ENCODE measurements at regions not wholly inside any gene's neighbourhood (a gene's known extent, or its start where the extent isn't known, plus 50 kb on each side); places are given as distances from the start of the nearest gene placed in this dataset.

- Histone ChIP-seq H3K36me3 (ENCODE audit: control insufficient read depth in 5 of 5, insufficient read depth in 5 of 5, low read length in 5 of 5) (no peaks in the 10 kb centered on the region), H3K4me1 (ENCODE audit: control insufficient read depth in 5 of 5, insufficient read depth in 5 of 5, low read length in 5 of 5) (peaks cover 0 to 11% (median 0%) of the 10 kb centered on the region in 5 donors), H3K27me3 (ENCODE audit: control insufficient read depth in 5 of 5, insufficient read depth in 4 of 5, low read length in 5 of 5) (peaks cover 19 to 35% (median 23%) of the 10 kb centered on the region in 5 donors), H3K9me3 (ENCODE audit: control insufficient read depth in 5 of 5, low read length in 5 of 5) (no peaks in the 10 kb centered on the region), H3K4me3 (ENCODE audit: low read depth in 1 of 5, low read length in 5 of 5) (no peak overlapping the region), H3K27ac (ENCODE audit: low read depth, low read length) (no peak overlapping the region), H3K9ac (ENCODE audit: low read length in 5 of 5) (no peak overlapping the region)
These were observed 107.1 kb upstream of the LINGO1 start for GRCh38 chr15:77739591-77740378.

- Histone ChIP-seq H3K4me1 (ENCODE audit: control insufficient read depth in 5 of 5, insufficient read depth in 5 of 5, low read length in 5 of 5) (peaks cover 0 to 11% (median 0%) of the 10 kb centered on the region in 5 donors), H3K4me3 (ENCODE audit: low read depth in 1 of 5, low read length in 5 of 5) (no peak overlapping the region), H3K27me3 (ENCODE audit: control insufficient read depth in 5 of 5, insufficient read depth in 4 of 5, low read length in 5 of 5) (peaks cover 16 to 34% (median 27%) of the 10 kb centered on the region in 5 donors), H3K9me3 (ENCODE audit: control insufficient read depth in 5 of 5, low read length in 5 of 5) (no peaks in the 10 kb centered on the region), H3K27ac (ENCODE audit: low read depth, low read length) (no peak overlapping the region), H3K36me3 (ENCODE audit: control insufficient read depth in 5 of 5, insufficient read depth in 5 of 5, low read length in 5 of 5) (no peaks in the 10 kb centered on the region), H3K9ac (ENCODE audit: low read length in 5 of 5) (no peak overlapping the region)
These were observed 106.0 kb upstream of the LINGO1 start for GRCh38 chr15:77738441-77739302.

GRCh38 chr15:77738038-77738370 lies 105.3 kb upstream of the LINGO1 start:
- Histone ChIP-seq H3K27ac (ENCODE audit: low read depth, low read length) (no peak overlapping the region), H3K4me3 (ENCODE audit: low read depth in 1 of 5, low read length in 5 of 5) (no peak overlapping the region), H3K27me3 (ENCODE audit: control insufficient read depth in 5 of 5, insufficient read depth in 4 of 5, low read length in 5 of 5) (peaks cover 10 to 35% (median 30%) of the 10 kb centered on the region in 5 donors), H3K9ac (ENCODE audit: low read length in 5 of 5) (no peak overlapping the region), H3K4me1 (ENCODE audit: control insufficient read depth in 5 of 5, insufficient read depth in 5 of 5, low read length in 5 of 5) (peaks cover 0 to 11% (median 0%) of the 10 kb centered on the region in 5 donors), H3K36me3 (ENCODE audit: control insufficient read depth in 5 of 5, insufficient read depth in 5 of 5, low read length in 5 of 5) (no peaks in the 10 kb centered on the region), H3K9me3 (ENCODE audit: control insufficient read depth in 5 of 5, low read length in 5 of 5) (no peaks in the 10 kb centered on the region)

- H3K27ac ChIP-seq (ENCODE audit: low read depth, low read length) = no peak overlapping the region
- H3K4me3 ChIP-seq (ENCODE audit: low read depth in 1 of 5, low read length in 5 of 5) = no peak overlapping the region
- no peaks in the 10 kb centered on the region for H3K9me3 ChIP-seq (ENCODE audit: control insufficient read depth in 5 of 5, low read length in 5 of 5)
These were observed 104.7 kb upstream of the LINGO1 start for GRCh38 chr15:77737238-77738037.

GRCh38 chr15:77734306-77734705 lies 101.6 kb upstream of the LINGO1 start:
- H3K27me3 ChIP-seq (ENCODE audit: control insufficient read depth in 5 of 5, insufficient read depth in 4 of 5, low read length in 5 of 5) = peaks cover 2 to 26% (median 19%) of the 10 kb centered on the region in 5 donors
- no peak overlapping the region for H3K4me3 ChIP-seq (ENCODE audit: low read depth in 1 of 5, low read length in 5 of 5)
- H3K9ac ChIP-seq (ENCODE audit: low read length in 5 of 5) = no peak overlapping the region
- peaks cover 0 to 11% (median 0%) of the 10 kb centered on the region in 5 donors for H3K4me1 ChIP-seq (ENCODE audit: control insufficient read depth in 5 of 5, insufficient read depth in 5 of 5, low read length in 5 of 5)
- no peaks in the 10 kb centered on the region for H3K9me3 ChIP-seq (ENCODE audit: control insufficient read depth in 5 of 5, low read length in 5 of 5)
- no peaks in the 10 kb centered on the region for H3K36me3 ChIP-seq (ENCODE audit: control insufficient read depth in 5 of 5, insufficient read depth in 5 of 5, low read length in 5 of 5)
- H3K27ac ChIP-seq (ENCODE audit: low read depth, low read length) = no peak overlapping the region

More at GRCh38 chr15:77737238-77738037, 104.7 kb upstream of the LINGO1 start:
- Histone ChIP-seq H3K27me3 (ENCODE audit: control insufficient read depth in 5 of 5, insufficient read depth in 4 of 5, low read length in 5 of 5) (peaks cover 8 to 35% (median 34%) of the 10 kb centered on the region in 5 donors), H3K36me3 (ENCODE audit: control insufficient read depth in 5 of 5, insufficient read depth in 5 of 5, low read length in 5 of 5) (no peaks in the 10 kb centered on the region), H3K9ac (ENCODE audit: low read length in 5 of 5) (no peak overlapping the region), H3K4me1 (ENCODE audit: control insufficient read depth in 5 of 5, insufficient read depth in 5 of 5, low read length in 5 of 5) (peaks cover 0 to 11% (median 0%) of the 10 kb centered on the region in 5 donors)

GRCh38 chr15:77733579-77734300 lies 101.0 kb upstream of the LINGO1 start:
- Histone ChIP-seq H3K27ac (ENCODE audit: low read depth, low read length) (no peak overlapping the region), H3K4me1 (ENCODE audit: control insufficient read depth in 5 of 5, insufficient read depth in 5 of 5, low read length in 5 of 5) (peaks cover 0 to 7% (median 0%) of the 10 kb centered on the region in 5 donors), H3K9me3 (ENCODE audit: control insufficient read depth in 5 of 5, low read length in 5 of 5) (no peaks in the 10 kb centered on the region), H3K36me3 (ENCODE audit: control insufficient read depth in 5 of 5, insufficient read depth in 5 of 5, low read length in 5 of 5) (no peaks in the 10 kb centered on the region), H3K9ac (ENCODE audit: low read length in 5 of 5) (no peak overlapping the region), H3K4me3 (ENCODE audit: low read depth in 1 of 5, low read length in 5 of 5) (no peak overlapping the region), H3K27me3 (ENCODE audit: control insufficient read depth in 5 of 5, insufficient read depth in 4 of 5, low read length in 5 of 5) (peaks cover 2 to 28% (median 22%) of the 10 kb centered on the region in 5 donors)

- H3K9me3 ChIP-seq (ENCODE audit: control insufficient read depth in 5 of 5, low read length in 5 of 5) = no peaks in the 10 kb centered on the region
- no peak overlapping the region for H3K27ac ChIP-seq (ENCODE audit: low read depth, low read length)
- H3K4me3 ChIP-seq (ENCODE audit: low read depth in 1 of 5, low read length in 5 of 5) = no peak overlapping the region
- H3K27me3 ChIP-seq (ENCODE audit: control insufficient read depth in 5 of 5, insufficient read depth in 4 of 5, low read length in 5 of 5) = peaks cover 2 to 29% (median 26%) of the 10 kb centered on the region in 5 donors
- H3K9ac ChIP-seq (ENCODE audit: low read length in 5 of 5) = no peak overlapping the region
- no peaks in the 10 kb centered on the region for H3K36me3 ChIP-seq (ENCODE audit: control insufficient read depth in 5 of 5, insufficient read depth in 5 of 5, low read length in 5 of 5)
- H3K4me1 ChIP-seq (ENCODE audit: control insufficient read depth in 5 of 5, insufficient read depth in 5 of 5, low read length in 5 of 5) = peaks cover 0 to 5% (median 0%) of the 10 kb centered on the region in 5 donors
These were observed 100.0 kb upstream of the LINGO1 start for GRCh38 chr15:77732514-77733335.

- H3K9me3 ChIP-seq (ENCODE audit: control insufficient read depth in 5 of 5, low read length in 5 of 5) = no peaks in the 10 kb centered on the region
- H3K27ac ChIP-seq (ENCODE audit: low read depth, low read length) = no peak overlapping the region
- H3K27me3 ChIP-seq (ENCODE audit: control insufficient read depth in 5 of 5, insufficient read depth in 4 of 5, low read length in 5 of 5) = peaks cover 2 to 29% (median 27%) of the 10 kb centered on the region in 5 donors
- no peak overlapping the region for H3K9ac ChIP-seq (ENCODE audit: low read length in 5 of 5)
- H3K4me3 ChIP-seq (ENCODE audit: low read depth in 1 of 5, low read length in 5 of 5) = no peak overlapping the region
- no peaks in the 10 kb centered on the region for H3K4me1 ChIP-seq (ENCODE audit: control insufficient read depth in 5 of 5, insufficient read depth in 5 of 5, low read length in 5 of 5)
- H3K36me3 ChIP-seq (ENCODE audit: control insufficient read depth in 5 of 5, insufficient read depth in 5 of 5, low read length in 5 of 5) = no peaks in the 10 kb centered on the region
These were observed 99.2 kb upstream of the LINGO1 start for GRCh38 chr15:77731945-77732344.
